Right renal cortex interstitium (tissue), 3 donors: ENCODE measurements at regions not wholly inside any gene's neighbourhood (a gene's known extent, or its start where the extent isn't known, plus 50 kb on each side); places are given as distances from the start of the nearest gene placed in this dataset.
"Not testable (repeated sequence)": the region's sequence is repeated elsewhere in the genome, so short reads cannot be mapped to it uniquely, and the experiment has no call there.

ENCODE experiments used
- DNase-seq, 3 donors: peaks; one replicate each; pipeline ENCODE4 v3.0.0-alpha.2; 2013; ENCODE audit warnings: low read depth in 3 of 3, low spot score in 2 of 3

DNA sequence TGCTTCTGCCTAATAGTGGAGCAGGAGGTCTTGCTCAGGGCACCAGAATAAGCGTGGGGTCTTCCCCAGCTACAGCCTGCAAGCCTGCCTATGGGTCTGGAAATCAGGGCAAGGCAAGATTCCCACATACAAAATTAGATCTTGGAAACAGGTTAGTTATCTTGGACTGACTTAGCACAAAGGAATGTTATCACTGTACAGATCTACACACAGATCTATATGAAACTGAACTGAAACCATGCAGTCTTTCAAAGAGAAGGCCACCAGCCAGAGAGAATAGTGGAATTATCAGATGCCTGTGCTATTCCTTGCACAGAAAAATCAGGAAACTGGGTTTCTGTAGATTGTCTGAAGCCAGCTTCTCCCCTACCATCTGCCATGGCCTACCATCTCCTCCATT, 585.7 kb downstream of the ACTL7B start:
- DNase-seq: no peak

GRCh38 chr9:108269371-108269770, 586.4 kb downstream of the ACTL7B start:
- no peak for DNase-seq

DNA sequence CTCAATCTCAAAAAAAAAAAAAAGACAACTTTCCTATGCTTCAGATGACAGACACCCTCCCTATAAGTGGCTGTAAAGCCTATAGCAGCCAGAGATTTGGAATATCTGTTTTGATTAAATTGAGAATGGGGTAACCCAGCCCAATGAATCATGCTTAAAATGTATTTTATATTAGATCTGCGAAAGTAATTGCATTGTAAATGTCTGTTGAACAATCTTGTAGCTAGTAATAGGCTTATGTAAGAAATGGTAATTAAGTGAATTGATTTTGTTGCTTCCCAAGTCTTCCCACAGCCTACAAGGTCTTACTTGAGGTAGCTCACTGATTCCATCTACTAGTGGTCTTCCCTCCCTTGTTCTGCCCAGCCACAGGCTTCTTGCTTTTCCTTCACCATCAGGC, 590.7 kb downstream of the ACTL7B start:
- no peak for DNase-seq

DNA sequence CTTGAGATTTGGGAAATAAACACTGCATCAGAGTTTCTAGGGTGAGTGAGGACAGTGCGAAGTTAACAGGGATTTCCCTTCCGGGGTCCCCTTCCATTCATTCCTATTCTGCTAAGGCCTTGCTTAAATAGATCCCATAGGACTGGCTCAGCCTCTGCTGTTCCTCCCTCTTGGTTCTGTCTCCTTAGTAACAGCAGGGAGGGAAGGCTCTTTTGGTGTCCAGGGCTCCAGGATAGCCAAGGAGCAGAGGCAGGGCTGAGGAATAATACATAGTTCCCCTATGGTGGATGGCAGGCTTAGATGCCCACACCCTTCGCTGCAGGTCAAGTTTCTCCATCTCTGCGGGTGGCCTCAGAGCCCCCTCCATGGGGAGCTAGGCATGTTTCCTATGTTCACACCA, 591.7 kb downstream of the ACTL7B start:
- DNase-seq: no peak

GRCh38 chr9:108262836-108263235, 593.0 kb downstream of the ACTL7B start:
- no peak for DNase-seq

DNA sequence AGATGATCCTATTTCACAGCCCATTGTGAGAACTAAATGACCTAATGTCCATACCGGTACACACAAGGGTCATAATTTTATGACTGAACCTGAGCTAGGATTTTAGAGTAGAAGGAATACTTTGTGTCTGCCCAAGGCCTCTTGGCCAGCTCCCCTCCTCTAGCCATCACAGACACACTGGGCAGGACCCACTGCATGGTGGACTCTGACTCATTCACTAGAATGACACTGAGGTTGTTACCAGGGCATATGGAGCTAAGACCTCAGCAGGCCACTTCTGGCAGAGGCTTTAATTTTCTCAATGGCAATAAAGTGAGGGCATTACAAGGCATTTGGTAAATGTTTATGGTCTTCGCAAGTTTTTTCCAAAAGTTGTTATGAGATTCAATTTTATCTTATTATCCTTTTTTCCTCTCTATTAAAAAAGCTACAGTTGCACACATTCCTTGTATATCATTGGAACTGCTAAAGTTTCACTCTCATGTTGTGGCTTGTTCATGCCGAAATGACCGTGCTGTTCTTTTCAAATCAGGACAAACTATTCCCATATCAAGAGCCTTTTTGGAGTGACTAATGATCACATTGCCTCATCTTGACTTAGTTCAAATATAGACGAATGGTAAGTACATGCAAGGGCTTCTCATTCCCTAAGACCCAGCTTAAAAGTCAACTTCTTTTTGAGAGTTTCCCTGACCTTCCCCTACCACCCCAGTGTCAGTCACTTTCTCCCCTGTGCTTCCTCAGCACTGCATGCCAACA, 595.7 kb downstream of the ACTL7B start:
- DNase-seq: no peak

- no peak for DNase-seq
Observed at GRCh38 chr9:108258640-108259039, 597.1 kb downstream of the ACTL7B start.

- no peak for DNase-seq
Observed at GRCh38 chr9:108257382-108257781, 598.4 kb downstream of the ACTL7B start.

- DNase-seq: no peak
Observed at GRCh38 chr9:108254236-108254635, 601.5 kb downstream of the ACTL7B start.

DNA sequence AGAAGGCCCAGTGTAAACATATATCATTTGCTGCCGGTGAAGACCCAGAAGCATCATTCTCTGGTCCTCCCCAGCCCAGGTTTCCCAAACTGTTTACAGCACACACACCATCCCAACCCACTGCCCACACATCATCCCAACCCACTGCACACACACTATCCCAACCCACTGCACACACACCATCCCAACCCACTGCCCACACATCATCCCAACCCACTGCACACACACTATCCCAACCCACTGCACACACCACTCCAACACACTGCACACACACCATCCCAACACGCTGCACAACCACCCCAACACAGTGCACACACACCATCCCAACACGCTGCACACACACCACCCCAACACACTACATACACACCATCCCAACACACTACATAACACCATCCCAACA, 608.4 kb downstream of the ACTL7B start:
- not testable (repeated sequence) for DNase-seq

GRCh38 chr9:108245901-108246300, 609.9 kb downstream of the ACTL7B start:
- DNase-seq: no peak

GRCh38 chr9:108245331-108245730, 610.5 kb downstream of the ACTL7B start:
- no peak for DNase-seq

GRCh38 chr9:108244686-108245085, 611.1 kb downstream of the ACTL7B start:
- DNase-seq: no peak

DNA sequence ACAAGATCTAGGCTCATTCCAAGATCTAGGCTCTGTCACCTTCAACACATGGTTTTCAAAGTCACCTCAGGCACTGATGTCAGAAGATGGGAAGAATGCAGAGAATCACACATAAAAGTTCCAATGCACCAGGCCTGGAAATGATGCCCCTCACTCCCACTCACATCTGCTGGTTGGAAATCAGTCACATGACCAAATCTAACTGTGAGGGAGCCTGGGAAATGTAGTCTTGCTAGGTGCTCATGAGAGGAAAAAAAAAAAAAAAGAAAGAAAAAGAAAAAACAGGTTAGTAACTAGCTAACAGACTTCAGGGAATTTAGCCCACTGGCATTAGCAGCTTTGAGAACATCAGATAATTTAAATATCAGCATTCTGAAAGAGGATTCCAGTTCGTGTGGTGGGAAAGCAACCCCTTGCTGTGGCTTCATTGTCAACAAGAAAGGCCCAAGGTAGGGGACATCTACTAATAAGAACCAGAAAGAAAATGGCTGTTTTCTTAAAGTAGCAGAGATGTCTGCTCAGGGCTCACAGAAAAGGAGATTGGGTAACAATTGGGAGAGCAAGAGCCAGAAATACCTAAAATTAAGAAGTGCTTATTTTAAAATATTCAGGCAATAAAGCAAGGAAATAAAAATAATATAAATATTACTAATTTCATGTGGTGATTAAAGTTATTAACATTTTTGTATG, 614.3 kb downstream of the ACTL7B start:
- no peak for DNase-seq

GRCh38 chr9:108239696-108240321, 616.0 kb downstream of the ACTL7B start:
- no peak for DNase-seq

GRCh38 chr9:108235609-108236008, 620.2 kb downstream of the ACTL7B start:
- no peak for DNase-seq

- DNase-seq: no peak
Observed at GRCh38 chr9:108234811-108235210, 621.0 kb downstream of the ACTL7B start.

DNA sequence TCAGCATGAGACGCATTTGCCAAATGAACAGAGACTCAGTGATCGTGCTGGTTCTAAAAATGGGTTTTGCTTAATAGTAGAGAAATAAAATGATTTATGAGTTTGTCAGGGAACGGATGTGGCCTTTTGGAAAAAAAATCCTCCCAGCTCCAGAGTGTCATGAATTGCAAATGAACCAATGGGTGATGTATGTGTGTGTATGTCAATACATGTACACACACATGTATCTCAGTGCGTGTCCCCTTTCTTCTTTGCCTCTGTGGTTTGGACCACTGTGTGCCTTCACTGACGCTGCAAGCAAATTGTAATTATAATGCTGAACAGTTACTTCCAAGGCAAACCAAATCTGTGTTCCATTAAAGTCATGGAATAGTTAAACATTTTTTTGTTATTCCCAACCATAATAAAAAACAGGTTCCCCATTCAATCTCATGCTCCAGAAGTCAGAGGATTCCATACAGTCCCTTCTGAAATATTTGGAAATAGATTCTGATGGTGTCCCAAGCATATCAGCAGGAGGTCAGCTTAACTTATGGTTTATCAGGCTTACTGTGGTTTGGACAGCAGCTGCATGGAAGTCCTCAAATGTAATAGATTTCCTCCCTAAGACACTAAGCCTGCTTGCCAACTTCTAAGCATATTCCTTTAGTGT, 630.5 kb downstream of the ACTL7B start:
- no peak for DNase-seq

DNA sequence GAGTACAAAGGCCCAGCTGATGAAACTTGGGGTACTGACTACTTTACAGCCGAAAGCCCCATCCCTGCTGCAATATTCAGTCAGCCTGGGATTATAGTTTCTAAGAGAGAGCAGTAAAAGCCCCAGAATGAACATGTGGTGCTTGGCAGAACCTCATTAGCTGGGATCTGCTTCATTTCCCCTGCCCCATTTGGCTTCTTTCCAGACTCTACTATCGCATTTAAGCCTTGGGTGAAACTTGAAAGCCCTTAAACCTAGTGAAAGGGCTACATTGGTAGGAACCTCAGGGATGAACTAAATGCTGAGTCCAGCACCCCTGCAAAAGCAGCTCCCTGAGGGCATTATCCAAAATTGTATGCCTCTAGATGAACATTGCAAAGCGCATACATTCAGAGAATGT, 631.1 kb downstream of the ACTL7B start:
- DNase-seq: no peak

GRCh38 chr9:108219664-108220063, 636.1 kb downstream of the ACTL7B start:
- DNase-seq: no peak
